SW480 (cell line): ENCODE measurements at regions not wholly inside any gene's neighbourhood (a gene's known extent, or its start where the extent isn't known, plus 50 kb on each side); places are given as distances from the start of the nearest gene placed in this dataset.

Experiments
- DNase-seq: peaks from one replicate; pipeline ENCODE4 v3.0.0-alpha.2; 2016; ENCODE audit warnings: low spot score

DNA sequence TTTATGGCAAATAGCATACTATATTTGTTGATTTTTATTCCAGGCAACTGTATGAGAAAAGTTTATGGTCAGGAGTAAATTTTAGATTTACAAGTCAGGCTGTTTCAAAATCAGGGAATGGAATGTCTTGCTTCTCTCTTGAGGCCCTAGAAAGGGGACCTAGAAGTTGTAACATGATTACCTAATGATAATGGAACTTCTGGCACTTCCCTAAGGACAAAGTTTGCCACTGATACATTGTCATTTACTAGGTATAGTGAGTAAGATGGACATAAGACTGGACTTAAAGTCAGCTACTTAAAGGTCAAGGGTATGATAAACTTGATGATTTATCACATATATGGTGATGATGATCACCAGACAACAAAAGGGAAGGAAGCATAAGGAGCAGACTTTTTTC is 103.3 kb upstream of the VRK2 start:
- DNase-seq: no peak

DNA sequence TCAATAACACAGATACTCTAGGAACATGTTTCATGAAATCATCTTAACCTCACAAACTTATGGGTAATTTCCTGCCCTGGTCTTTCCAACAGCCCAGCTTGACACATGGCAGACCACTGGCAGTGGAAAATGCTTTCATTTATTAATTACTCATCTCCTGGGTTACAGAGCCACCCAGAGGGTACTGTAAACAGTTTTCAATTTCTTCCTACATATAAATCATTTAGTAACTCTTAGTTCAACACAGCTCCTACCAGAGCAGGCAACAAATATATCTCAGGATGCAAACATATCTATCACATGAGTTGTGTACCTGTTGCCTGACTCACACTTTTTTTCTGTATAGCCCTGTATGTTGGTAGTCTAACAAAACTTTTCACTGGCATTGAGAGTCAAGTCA is 99.2 kb upstream of the VRK2 start:
- DNase-seq: no peak

DNA sequence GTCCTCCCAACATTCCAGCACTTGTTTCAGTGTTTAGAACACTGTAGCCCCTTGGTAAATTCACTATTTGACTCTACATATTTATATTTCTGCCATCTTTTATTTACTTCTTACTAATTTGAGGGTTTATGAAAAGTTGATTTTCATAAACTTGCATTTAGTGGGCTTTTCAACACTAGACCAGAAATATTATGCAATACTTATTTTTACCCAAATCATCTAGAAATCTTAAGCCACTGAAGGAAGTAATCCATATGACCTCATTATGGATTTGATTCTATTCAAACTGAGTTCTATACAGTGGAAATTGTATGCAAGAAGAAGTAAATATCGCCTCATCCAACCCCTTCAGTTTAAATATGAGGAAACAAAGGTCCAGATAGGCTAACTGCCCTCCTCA is 92.6 kb upstream of the VRK2 start:
- DNase-seq: no peak

DNA sequence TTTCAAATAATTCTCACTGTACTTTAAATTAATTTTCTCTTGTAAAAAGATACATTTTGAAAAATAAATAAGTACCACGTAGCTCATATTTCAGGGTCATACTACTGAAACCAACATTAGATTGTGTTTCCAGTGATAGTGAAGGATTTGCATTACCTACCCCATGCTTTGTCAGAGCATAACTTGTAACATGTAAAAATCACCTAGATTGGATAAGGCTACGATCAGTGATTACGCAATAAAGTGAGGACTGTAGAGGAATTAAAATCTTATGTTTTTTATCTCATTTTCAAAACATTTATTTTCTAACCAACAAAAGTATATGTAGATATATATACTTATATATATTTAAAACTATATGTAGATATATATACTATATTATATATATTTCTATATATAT is 89.4 kb upstream of the VRK2 start:
- no peak for DNase-seq

DNA sequence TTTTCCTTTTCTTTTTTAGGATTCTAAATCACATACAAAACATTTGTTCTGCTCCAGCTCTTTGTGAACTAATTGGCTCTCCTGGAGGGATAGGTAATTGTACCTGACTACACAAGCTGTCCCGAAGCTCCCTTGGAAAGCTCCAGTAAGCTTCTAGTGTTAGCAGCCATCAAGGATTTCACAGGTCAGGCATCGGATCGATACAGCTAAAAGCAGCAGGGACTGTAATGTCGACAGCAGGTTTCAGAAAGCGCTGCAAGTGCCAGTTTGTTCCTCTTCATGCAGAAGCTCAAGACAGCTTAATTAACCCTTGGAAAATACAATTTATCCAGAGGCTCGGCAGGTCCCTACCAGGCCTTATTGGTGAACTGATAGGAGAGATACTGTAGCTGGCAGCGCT is 87.2 kb upstream of the VRK2 start:
- no peak for DNase-seq

DNA sequence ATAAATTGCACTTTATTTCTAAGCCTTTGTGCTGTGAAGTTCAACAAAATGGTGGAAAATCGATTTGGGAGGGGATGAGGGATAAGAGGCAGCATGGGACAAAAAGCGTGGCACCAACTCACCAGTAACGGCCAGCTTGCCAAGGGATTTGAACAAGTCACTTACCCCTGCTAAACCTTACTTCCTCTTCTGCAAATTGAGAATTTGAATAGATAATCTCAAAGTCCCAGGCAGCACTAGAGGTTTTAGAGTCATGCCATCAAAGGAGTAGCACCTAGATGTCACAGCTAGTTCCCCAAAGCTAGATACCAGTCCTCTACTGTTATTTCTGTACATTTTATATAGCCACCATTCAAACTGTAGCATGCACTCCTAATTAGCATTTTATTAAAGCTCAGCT is 83.7 kb upstream of the VRK2 start:
- no peak for DNase-seq

DNA sequence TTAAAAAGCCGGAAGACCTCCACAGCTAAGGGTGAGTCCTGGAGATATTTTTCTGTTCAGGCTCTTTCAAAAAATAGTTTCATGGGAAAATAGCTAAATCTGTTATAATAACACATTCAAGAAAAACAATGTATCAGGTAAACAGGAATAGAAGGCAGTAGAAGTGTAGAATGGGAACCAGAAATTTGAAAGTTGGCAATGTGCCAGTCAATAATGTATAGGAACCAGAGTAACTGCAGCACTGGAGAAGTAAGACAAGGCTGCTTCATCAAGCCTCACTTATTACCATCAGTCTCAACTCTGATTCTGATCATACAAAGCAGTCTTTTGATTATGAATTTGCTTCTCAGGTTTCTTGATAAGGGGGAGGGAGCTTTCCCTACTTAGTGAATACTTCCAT is 81.4 kb upstream of the VRK2 start:
- DNase-seq: no peak

DNA sequence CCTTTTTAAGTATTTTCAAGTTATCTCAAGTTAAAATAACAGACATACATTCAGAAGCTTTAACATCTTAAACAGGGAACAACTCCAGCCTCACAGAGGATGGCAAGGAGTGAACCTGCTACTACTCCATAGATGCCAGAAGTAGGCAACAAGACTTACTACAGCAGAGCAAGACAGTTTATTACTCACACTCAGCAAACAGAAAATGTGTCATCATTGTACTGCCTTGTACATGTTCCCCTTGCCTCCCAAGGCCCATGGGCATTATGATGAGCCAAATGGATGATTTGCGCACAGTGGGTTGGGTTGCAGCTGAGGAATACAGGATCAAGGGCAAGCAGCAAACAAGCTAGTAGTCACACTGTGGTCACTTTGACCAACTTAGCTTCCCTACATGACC is 80.6 kb upstream of the VRK2 start:
- DNase-seq: no peak

DNA sequence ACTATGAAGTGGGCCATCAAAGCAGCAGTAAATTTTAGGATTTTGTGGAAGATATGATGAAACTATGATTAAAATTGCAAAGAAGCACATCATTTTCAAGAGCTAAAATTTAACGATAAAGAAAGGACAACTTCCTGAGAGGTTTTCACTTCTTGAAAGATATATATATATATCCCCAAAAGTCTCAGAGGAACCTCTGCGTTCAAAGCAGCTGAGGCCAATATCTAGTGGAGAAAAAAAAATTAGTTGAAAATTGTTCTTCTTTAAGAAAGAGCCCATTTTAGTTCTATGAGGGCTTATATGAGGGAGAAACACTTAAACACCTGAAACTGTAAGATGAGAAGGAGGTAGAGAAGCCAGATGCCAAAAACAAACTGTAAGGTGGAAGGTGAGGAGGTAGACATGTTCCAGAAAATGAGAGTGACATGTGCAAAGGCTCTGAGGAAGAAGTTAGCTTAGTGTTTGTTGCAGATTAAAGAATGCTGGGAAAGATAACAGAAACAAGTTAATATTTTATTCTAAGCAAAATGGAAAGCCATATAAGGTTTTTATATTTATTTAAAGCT is 72.9 kb upstream of the VRK2 start:
- DNase-seq: no peak

DNA sequence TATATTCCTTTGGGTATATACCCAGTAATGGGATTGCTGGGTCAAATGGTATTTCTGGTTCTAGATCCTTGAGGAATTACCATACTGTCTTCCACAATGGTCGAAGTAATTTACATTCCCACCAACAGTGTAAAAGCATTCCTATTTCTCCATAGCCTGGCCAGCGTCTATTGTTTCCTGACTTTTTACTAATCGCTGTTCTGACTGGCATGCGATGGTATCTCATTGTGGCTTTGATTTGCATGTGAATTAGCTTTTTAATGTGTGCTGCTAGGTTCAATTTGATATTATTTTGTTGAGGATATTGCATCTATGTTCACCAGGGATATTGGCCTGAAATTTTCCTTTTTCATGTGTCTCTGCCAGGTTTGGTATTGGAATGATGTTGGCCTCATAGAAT is 67.4 kb upstream of the VRK2 start:
- DNase-seq: no peak

DNA sequence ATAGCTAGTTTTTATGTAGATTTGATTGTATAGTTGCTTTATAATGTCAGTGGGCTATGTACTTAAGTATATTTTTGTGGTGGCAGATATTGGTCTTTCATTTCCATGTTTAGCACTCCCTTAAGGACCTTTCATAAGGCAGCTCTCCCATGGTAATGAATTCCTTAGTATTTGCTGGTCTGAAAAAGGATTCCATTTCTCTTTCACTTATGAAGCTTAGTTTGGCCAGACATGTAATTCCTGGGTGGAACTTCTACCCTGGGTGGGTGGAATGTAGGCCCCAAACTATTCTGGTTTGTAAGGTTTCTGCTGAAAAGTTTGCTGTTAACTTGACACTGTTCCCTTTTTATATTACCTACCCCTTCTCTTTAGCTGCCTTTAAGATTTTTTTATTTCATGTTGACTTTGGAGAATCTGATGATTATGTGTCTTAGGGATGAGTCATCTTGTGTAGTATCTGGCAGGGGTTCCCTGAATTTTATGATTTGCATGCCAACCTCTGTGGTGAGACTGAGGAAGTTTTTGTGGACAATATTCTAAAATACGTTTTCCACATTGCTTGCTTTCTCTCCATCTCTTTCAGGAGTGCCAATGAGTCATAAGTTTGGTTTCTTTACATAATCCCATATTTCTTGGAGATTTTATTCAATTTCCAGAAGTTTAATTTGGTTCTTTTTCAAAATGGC is 65.4 kb upstream of the VRK2 start:
- no peak for DNase-seq

DNA sequence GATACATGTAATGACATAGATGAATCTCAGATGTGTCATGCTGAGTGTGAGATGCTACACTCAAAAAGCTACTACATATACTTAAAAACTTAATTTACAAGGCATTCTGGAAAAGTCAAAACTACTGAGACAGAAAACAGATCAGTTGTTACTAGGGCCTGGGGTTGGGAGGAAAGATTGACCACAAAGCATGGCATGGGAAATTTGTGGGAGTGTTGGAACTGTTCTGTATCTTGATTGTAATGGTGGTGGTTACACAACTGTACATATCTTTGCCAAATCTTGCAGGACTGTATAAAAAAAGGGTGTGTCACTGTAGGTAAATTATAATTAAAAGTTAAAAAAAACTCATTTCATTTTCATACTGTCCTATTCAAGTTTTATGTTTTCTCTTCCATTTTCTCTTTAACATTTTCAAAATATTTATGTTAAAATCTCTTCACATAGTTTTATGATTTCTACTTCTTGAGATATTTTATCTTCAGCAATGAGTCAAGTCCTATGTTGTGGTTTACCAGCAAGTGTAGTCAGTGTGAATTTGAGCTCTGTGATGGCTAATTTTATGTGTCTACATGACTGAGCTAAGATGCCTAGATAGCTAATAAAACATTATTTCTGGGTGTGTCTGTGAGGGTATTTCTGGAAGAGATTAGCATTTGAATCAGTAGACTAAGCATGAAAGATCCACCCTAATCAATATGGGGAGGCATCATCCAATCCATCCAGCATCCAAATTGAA is 58.6 kb upstream of the VRK2 start:
- DNase-seq: peak; percentile 10

DNA sequence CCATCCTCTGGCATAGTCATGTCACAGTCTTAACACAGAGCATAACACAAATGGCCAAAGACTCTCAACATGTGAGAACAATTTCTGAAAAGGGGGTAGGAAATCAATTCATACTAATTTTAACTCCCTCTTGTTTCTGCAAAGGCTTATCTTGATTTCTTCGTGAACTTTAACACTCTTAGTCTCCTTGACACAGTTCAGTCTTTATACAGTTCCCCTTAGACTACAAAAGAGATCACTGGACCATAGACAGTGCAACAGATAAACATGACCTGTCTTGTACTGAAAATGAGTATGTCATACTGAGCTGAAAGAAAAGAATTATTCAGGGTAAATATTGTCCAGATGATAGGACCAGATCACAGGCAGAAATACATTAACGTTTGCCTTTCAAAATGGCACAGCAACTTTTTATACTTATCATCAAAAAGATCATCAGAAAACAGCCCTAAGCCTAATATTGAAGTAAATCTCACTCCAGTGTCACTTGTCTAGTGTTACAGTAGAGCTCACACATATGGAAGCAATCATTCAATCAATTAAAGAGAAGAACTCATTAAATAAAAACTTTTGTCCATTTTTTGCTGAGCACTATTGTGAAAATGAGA is 56.4 kb upstream of the VRK2 start:
- no peak for DNase-seq
